ENCODE measurements at regions not wholly inside any gene's neighbourhood (a gene's known extent, or its start where the extent isn't known, plus 50 kb on each side); places are given as distances from the start of the nearest gene placed in this dataset.

- DNase-seq (ENCODE audit: low read depth): no peak
- in situ Hi-C loops (cut with HindIII; ENCODE audit: low sequenced_read_pairs): no loop called here
- TF ChIP-seq CTCF (IDR thresholded peaks at IDR 0.05; ENCODE audit: low read depth, low read length, missing control alignments): no peak
- no peak overlapping the region for H3K4me3 ChIP-seq (ENCODE audit: low read depth, low read length)
Observed at GRCh38 chr2:77920838-77921366, 398.7 kb upstream of the LRRTM4 start.

GRCh38 chr2:77922567-77922966 is 400.4 kb upstream of the LRRTM4 start:
- in situ Hi-C loops (cut with HindIII; ENCODE audit: low sequenced_read_pairs): no loop called here
- H3K4me3 ChIP-seq (ENCODE audit: low read depth, low read length): no peak overlapping the region
- TF ChIP-seq CTCF (IDR thresholded peaks at IDR 0.05; ENCODE audit: low read depth, low read length, missing control alignments): no peak
- DNase-seq (ENCODE audit: low read depth): no peak

GRCh38 chr2:77937366-77937765 is 415.2 kb upstream of the LRRTM4 start:
- H3K4me3 ChIP-seq (ENCODE audit: low read depth, low read length): no peak overlapping the region
- no peak for TF ChIP-seq CTCF (IDR thresholded peaks at IDR 0.05; ENCODE audit: low read depth, low read length, missing control alignments)
- no peak for DNase-seq (ENCODE audit: low read depth)
- in situ Hi-C loops (cut with HindIII; ENCODE audit: low sequenced_read_pairs): no loop called here

- in situ Hi-C loops (cut with HindIII; ENCODE audit: low sequenced_read_pairs): no loop called here
- H3K4me3 ChIP-seq (ENCODE audit: low read depth, low read length): no peak overlapping the region
- TF ChIP-seq CTCF (IDR thresholded peaks at IDR 0.05; ENCODE audit: low read depth, low read length, missing control alignments): no peak
- DNase-seq (ENCODE audit: low read depth): no peak
Observed at GRCh38 chr2:77938462-77938861, 416.3 kb upstream of the LRRTM4 start.

- in situ Hi-C loops (cut with HindIII; ENCODE audit: low sequenced_read_pairs): no loop called here
- H3K4me3 ChIP-seq (ENCODE audit: low read depth, low read length): no peak overlapping the region
- no peak for TF ChIP-seq CTCF (IDR thresholded peaks at IDR 0.05; ENCODE audit: low read depth, low read length, missing control alignments)
- DNase-seq (ENCODE audit: low read depth): no peak
Observed at GRCh38 chr2:77939370-77939769, 417.2 kb upstream of the LRRTM4 start.

- no peak for TF ChIP-seq CTCF (IDR thresholded peaks at IDR 0.05; ENCODE audit: low read depth, low read length, missing control alignments)
- no peak overlapping the region for H3K4me3 ChIP-seq (ENCODE audit: low read depth, low read length)
- in situ Hi-C loops (cut with HindIII; ENCODE audit: low sequenced_read_pairs): no loop called here
- DNase-seq (ENCODE audit: low read depth): no peak
Observed at GRCh38 chr2:77939801-77940200, 417.6 kb upstream of the LRRTM4 start.

GRCh38 chr2:77954931-77955330 is 432.8 kb upstream of the LRRTM4 start:
- in situ Hi-C loops (cut with HindIII; ENCODE audit: low sequenced_read_pairs): no loop called here

More at GRCh38 chr2:77954931-77955330, 432.8 kb upstream of the LRRTM4 start:
- TF ChIP-seq CTCF (IDR thresholded peaks at IDR 0.05; ENCODE audit: low read depth, low read length, missing control alignments): peak; percentile 8
- no peak for DNase-seq (ENCODE audit: low read depth)
- no peak overlapping the region for H3K4me3 ChIP-seq (ENCODE audit: low read depth, low read length)
